ENCODE measurements at regions not wholly inside any gene's neighbourhood (a gene's known extent, or its start where the extent isn't known, plus 50 kb on each side); places are given as distances from the start of the nearest gene placed in this dataset.

GRCh38 chr2:103810875-103811274, 1043.0 kb upstream of the POU3F3 start:
- Mint-ChIP-seq H3K9me3 (ENCODE audit: unreplicated experiment) (peaks cover 7% of the 10 kb centered on the region), H3K4me1 (ENCODE audit: insufficient read depth, unreplicated experiment) (no peaks in the 10 kb centered on the region), H3K27ac (ENCODE audit: low read depth, unreplicated experiment) (no peak overlapping the region), H3K4me3 (ENCODE audit: unreplicated experiment) (no peak overlapping the region), H3K27me3 (ENCODE audit: insufficient read depth, unreplicated experiment) (no peaks in the 10 kb centered on the region), H3K36me3 (ENCODE audit: insufficient read depth, unreplicated experiment) (no peaks in the 10 kb centered on the region)
- BruUV-seq (replicated peaks), result no TSS peak
- ChIA-PET POLR2A (no interaction called here), CTCF (no interaction called here)
- intact Hi-C loops (cut with micrococcal nuclease), result no loop called here
- no peak for TF ChIP-seq CTCF (IDR thresholded peaks at IDR 0.05; ENCODE audit: unreplicated experiment)
- no peak for DNase-seq (ENCODE audit: unreplicated experiment)

- intact Hi-C loops (cut with micrococcal nuclease), result no loop called here
- POLR2A ChIA-PET, result no interaction called here
- Mint-ChIP-seq H3K4me1 (ENCODE audit: insufficient read depth, unreplicated experiment) (no peaks in the 10 kb centered on the region), H3K27ac (ENCODE audit: low read depth, unreplicated experiment) (no peak overlapping the region), H3K27me3 (ENCODE audit: insufficient read depth, unreplicated experiment) (no peaks in the 10 kb centered on the region), H3K9me3 (ENCODE audit: unreplicated experiment) (peaks cover 7% of the 10 kb centered on the region), H3K4me3 (ENCODE audit: unreplicated experiment) (no peak overlapping the region), H3K36me3 (ENCODE audit: insufficient read depth, unreplicated experiment) (no peaks in the 10 kb centered on the region)
- TF ChIP-seq CTCF (IDR thresholded peaks at IDR 0.05; ENCODE audit: unreplicated experiment), result no peak
- CTCF ChIA-PET, result no interaction called here
- DNase-seq (ENCODE audit: unreplicated experiment), result no peak
- no TSS peak for BruUV-seq (replicated peaks)
These were observed 1039.9 kb upstream of the POU3F3 start for GRCh38 chr2:103814016-103814415.

GRCh38 chr2:103815731-103816130, 1038.2 kb upstream of the POU3F3 start:
- no peak for DNase-seq (ENCODE audit: unreplicated experiment)
- Mint-ChIP-seq H3K27ac (ENCODE audit: low read depth, unreplicated experiment) (no peak overlapping the region), H3K4me1 (ENCODE audit: insufficient read depth, unreplicated experiment) (no peaks in the 10 kb centered on the region), H3K27me3 (ENCODE audit: insufficient read depth, unreplicated experiment) (peaks cover 8% of the 10 kb centered on the region), H3K9me3 (ENCODE audit: unreplicated experiment) (no peaks in the 10 kb centered on the region), H3K36me3 (ENCODE audit: insufficient read depth, unreplicated experiment) (no peaks in the 10 kb centered on the region), H3K4me3 (ENCODE audit: unreplicated experiment) (no peak overlapping the region)
- ChIA-PET CTCF (no interaction called here), POLR2A (interaction anchor here (0.6 kb wide), 1 partner anchor 625 kb away, joined by 3 read pairs; no protein-coding TSS in a partner anchor)
- no TSS peak for BruUV-seq (replicated peaks)
- TF ChIP-seq CTCF (IDR thresholded peaks at IDR 0.05; ENCODE audit: unreplicated experiment), result no peak
- intact Hi-C loops (cut with micrococcal nuclease), result no loop called here

GRCh38 chr2:103817746-103818145, 1036.2 kb upstream of the POU3F3 start:
- DNase-seq (ENCODE audit: unreplicated experiment), result no peak
- Mint-ChIP-seq H3K27me3 (ENCODE audit: insufficient read depth, unreplicated experiment) (peaks cover 28% of the 10 kb centered on the region), H3K36me3 (ENCODE audit: insufficient read depth, unreplicated experiment) (no peaks in the 10 kb centered on the region), H3K27ac (ENCODE audit: low read depth, unreplicated experiment) (no peak overlapping the region), H3K9me3 (ENCODE audit: unreplicated experiment) (no peaks in the 10 kb centered on the region), H3K4me3 (ENCODE audit: unreplicated experiment) (no peak overlapping the region), H3K4me1 (ENCODE audit: insufficient read depth, unreplicated experiment) (no peaks in the 10 kb centered on the region)
- ChIA-PET CTCF (no interaction called here), POLR2A (no interaction called here)
- intact Hi-C loops (cut with micrococcal nuclease), result no loop called here
- TF ChIP-seq CTCF (IDR thresholded peaks at IDR 0.05; ENCODE audit: unreplicated experiment), result no peak
- BruUV-seq (replicated peaks), result no TSS peak
